Heart right ventricle (tissue), 16 donors: ENCODE measurements at regions not wholly inside any gene's neighbourhood (a gene's known extent, or its start where the extent isn't known, plus 50 kb on each side); places are given as distances from the start of the nearest gene placed in this dataset.

Experiments used
- ATAC-seq, 8 donors: fragments of 200-7000 bp; cut with Tn5 transposase; one replicate each; pipeline ENCODE4 v1.9.1; 2020; ENCODE audit warnings: mild to moderate bottlenecking in 8 of 8, moderate library complexity in 8 of 8, moderate number of reproducible peaks in 1 of 8
- DNase-seq, 2 donors: peaks; one replicate each; pipeline ENCODE4 v3.0.0-alpha.2; 2020
- H3K27ac ChIP-seq, 10 donors: fragments of 200-600 bp; sonication (generic) in 2 of 10; one replicate each; pipeline versions ENCODE4 v1.5.0 to v1.8.0; 2020 to 2022; ENCODE audit warnings: mild to moderate bottlenecking in 3 of 10
- H3K27me3 ChIP-seq, 7 donors: fragments of 200-600 bp; one replicate each; pipeline ENCODE4 v1.8.0; 2021 to 2022; ENCODE audit warnings: mild to moderate bottlenecking in 2 of 7
- H3K36me3 ChIP-seq, 9 donors: fragments of 200-600 bp; sonication (generic) in 1 of 9; one replicate each; pipeline versions ENCODE4 v1.5.0 to v1.8.0; 2020 to 2022; ENCODE audit warnings: mild to moderate bottlenecking in 2 of 9
- H3K4me1 ChIP-seq, 9 donors: fragments of 200-600 bp; sonication (generic) in 1 of 9; one replicate each; pipeline versions ENCODE4 v1.5.0 to v1.8.0; 2020 to 2022; ENCODE audit warnings: mild to moderate bottlenecking in 4 of 9
- H3K4me3 ChIP-seq, 10 donors: fragments of 200-600 bp; sonication (generic) in 2 of 10; one replicate each; pipeline versions ENCODE4 v1.5.0 to v1.8.0; 2020 to 2022; ENCODE audit warnings: mild to moderate bottlenecking in 7 of 10, moderate library complexity in 2 of 10
- H3K9me3 ChIP-seq, 11 donors: fragments of 200-600 bp in 10 of 11; sonication (generic) in 2 of 11; one replicate each; pipeline versions ENCODE4 v1.5.0 to v1.8.0; 2013 to 2022; ENCODE audit warnings: mild to moderate bottlenecking in 2 of 11, control low read depth in 1 of 11, moderate library complexity in 1 of 11
- CTCF ChIP-seq, 9 donors: fragments of 200-600 bp; sonication (generic) in 2 of 9; IDR thresholded peaks; one replicate each; pipeline versions ENCODE4 v1.5.0 to v1.8.0; 2021 to 2022; ENCODE audit warnings: antibody characterized with exemption in 9 of 9, mild to moderate bottlenecking in 5 of 9, moderate library complexity in 1 of 9
- WGBS, 2 donors: extraction: QIAGEN DNeasy Blood & Tissue Kit; methylation state at CpG; one replicate each; pipeline ENCODE4 v1.1.7; 2013; ENCODE audit warnings: inconsistent platforms in 1 of 2; 5-methylcytosine and 5-hydroxymethylcytosine counted together
- intact Hi-C, 10 donors: fragments of 100-400 bp; cut with DNase I; formaldehyde crosslinking; loops; one replicate each; pipeline versions ENCODE4 v1.11.1 to v1.14.2; 2022
- donor health status: Arrhythmogenic right ventricular cardiomyopathy.
- donor health status: ischemic (EF 13 %, LVEDD 7.1; RV severe dilation, severe dysfunction).
- donor health status: healthy with polysubstance abuse.
- donor health status: DM: no; HTN: yes; CAD: no.
- donor health status: DM: no; HTN: no; CAD: no.
- donor health status: ischemic (EF 25% LVEDD 6.9; RV normal size, moderate dysfunction).
- donor health status: ischemic (EF 25% LVEDD 5.7; RV mildly dilated, moderate dysfunction).
- donor health status: healthy.
- donor health status: DM: yes; HTN: yes; CAD: no.
- donor health status: Ischemic cardiomyopathy.
- donor health status: ischemic (EF 35%, LVEDD 5.7; RV mildly dilated, moderate dysfunction).
- donor health status: nonischemic (EF 11% LVEDD 7.7; RV severe dilation, severe dysfunction).
- donor health status: DM: yes; HTN: yes; CAD: no.
- donor health status: PGD.
- donor health status: ischemic (EF 29% LVEDD 5.4; RV normal size, mild dysfunction).
- donor health status: nonischemic (EF 23%, LVEDD 6.1; RV moderate dilation, normal function).

GRCh38 chr15:66939016-66939415 is 126.4 kb upstream of the SMAD3 start:
- WGBS, 2 donors, result 95 to 96% methylated on average over 3 of the region's 3 CpGs

GRCh38 chr15:66939451-66940023 is 125.9 kb upstream of the SMAD3 start:
- peaks cover 0 to 13% (median 0%) of the 10 kb centered on the region in 11 donors for H3K9me3 ChIP-seq
- H3K27ac ChIP-seq, result no peak overlapping the region
- ATAC-seq (no peak), DNase-seq (no peak)
- no peaks in the 10 kb centered on the region for H3K27me3 ChIP-seq
- TF ChIP-seq CTCF (IDR thresholded peaks at IDR 0.05), result no peak
- intact Hi-C loops, result loop anchor here in 5 of 10 donors (10.0 kb wide), 3 partner anchors 125 to 895 kb away; partner anchors contain the start of gene SMAD3 (in 1 of the 5)
- no peaks in the 10 kb centered on the region for H3K36me3 ChIP-seq
- WGBS, 2 donors, result 92 to 96% methylated on average over 8 of the region's 8 CpGs
- peaks cover 0 to 33% (median 13%) of the 10 kb centered on the region in 9 donors for H3K4me1 ChIP-seq
- H3K4me3 ChIP-seq, result no peak overlapping the region

More at GRCh38 chr15:66939016-66939415, 126.4 kb upstream of the SMAD3 start:
- DNase-seq (no peak), ATAC-seq (no peak)
- Histone ChIP-seq H3K36me3 (no peaks in the 10 kb centered on the region), H3K9me3 (peaks cover 0 to 13% (median 0%) of the 10 kb centered on the region in 11 donors), H3K4me1 (peaks cover 0 to 33% (median 13%) of the 10 kb centered on the region in 9 donors), H3K27ac (no peak overlapping the region), H3K27me3 (no peaks in the 10 kb centered on the region), H3K4me3 (no peak overlapping the region)
- TF ChIP-seq CTCF (IDR thresholded peaks at IDR 0.05), result no peak
- intact Hi-C loops, result no loop called here

- no peak for TF ChIP-seq CTCF (IDR thresholded peaks at IDR 0.05)
- 88 to 92% methylated on average over 2 of the region's 2 CpGs for WGBS, 2 donors
- ATAC-seq, result no peak
- intact Hi-C loops, result loop anchor here in 5 of 10 donors (10.0 kb wide), 3 partner anchors 124 to 894 kb away; partner anchors contain the start of gene SMAD3 (in 1 of the 5)
- peaks cover 0 to 33% (median 13%) of the 10 kb centered on the region in 9 donors for H3K4me1 ChIP-seq
- H3K27ac ChIP-seq, result no peak overlapping the region
- no peak for DNase-seq
- peaks cover 0 to 13% (median 0%) of the 10 kb centered on the region in 11 donors for H3K9me3 ChIP-seq
- no peaks in the 10 kb centered on the region for H3K27me3 ChIP-seq
- no peaks in the 10 kb centered on the region for H3K36me3 ChIP-seq
- no peak overlapping the region for H3K4me3 ChIP-seq
Measured at GRCh38 chr15:66940368-66940767, 125.0 kb upstream of the SMAD3 start.

GRCh38 chr15:66941108-66941711 is 124.2 kb upstream of the SMAD3 start:
- 64 to 65% methylated on average over 16 of the region's 16 CpGs for WGBS, 2 donors
- ATAC-seq, result peak in 5 of 8 donors; percentile 19 to 48 (median 23)
- no peak for DNase-seq
- peaks cover 0 to 13% (median 0%) of the 10 kb centered on the region in 11 donors for H3K9me3 ChIP-seq
- intact Hi-C loops, result loop anchor here in 5 of 10 donors (10.0 kb wide), 3 partner anchors 124 to 894 kb away; partner anchors contain the start of gene SMAD3 (in 1 of the 5)
- peaks cover 0 to 25% (median 13%) of the 10 kb centered on the region in 9 donors for H3K4me1 ChIP-seq
- peak overlapping the region in 1 of 10 donors; percentile 6 for H3K27ac ChIP-seq
- TF ChIP-seq CTCF (IDR thresholded peaks at IDR 0.05), result no peak
- no peaks in the 10 kb centered on the region for H3K36me3 ChIP-seq
- H3K27me3 ChIP-seq, result no peaks in the 10 kb centered on the region
- H3K4me3 ChIP-seq, result peak overlapping the region in 5 of 10 donors; percentile 2 to 27 (median 7)
